HepG2 (cell line): ENCODE measurements at regions not wholly inside any gene's neighbourhood (a gene's known extent, or its start where the extent isn't known, plus 50 kb on each side); places are given as distances from the start of the nearest gene placed in this dataset.

Experiments
- AKNA ChIP-seq: sonication (generic); formaldehyde crosslinking; IDR thresholded peaks from 2 replicates; pipeline ENCODE4 v1.4.0; 2020; ENCODE audit warnings: missing genetic modification reagents, borderline replicate concordance
- CTCF ChIP-seq: sonication (generic); formaldehyde crosslinking; IDR thresholded peaks from 2 replicates; pipeline ENCODE4 v1.5.0; 2020; ENCODE audit warnings: mild to moderate bottlenecking, missing genetic modification reagents, moderate library complexity
- FIP1L1 ChIP-seq: fragments of 200-400 bp; formaldehyde crosslinking; IDR thresholded peaks from 2 replicates; pipeline ENCODE4 v1.6.1; 2018; ENCODE audit warnings: low read depth, mild to moderate bottlenecking, low read length, moderate library complexity, borderline replicate concordance; ENCODE audit not compliant: insufficient read depth
- HMGXB3 ChIP-seq: sonication (generic); formaldehyde crosslinking; IDR thresholded peaks from 2 replicates; pipeline ENCODE4 v1.4.0; 2020; ENCODE audit warnings: missing genetic modification reagents, borderline replicate concordance
- IRX3 ChIP-seq: sonication (generic); formaldehyde crosslinking; IDR thresholded peaks from 2 replicates; pipeline ENCODE4 v1.8.1; 2023; ENCODE audit warnings: mild to moderate bottlenecking, low read depth, missing genetic modification reagents, borderline replicate concordance
- RAD21 ChIP-seq: fragments of 450-650 bp; formaldehyde crosslinking; IDR thresholded peaks from 2 replicates; pipeline ENCODE4 v1.5.0; 2020; ENCODE audit warnings: mild to moderate bottlenecking
- SMC3 ChIP-seq: IDR thresholded peaks from 2 replicates; pipeline ENCODE4 v1.6.1; 2011; ENCODE audit warnings: low read length, improper control_type of control experiment
- STAG1 ChIP-seq: sonication (generic); formaldehyde crosslinking; IDR thresholded peaks from 2 replicates; pipeline ENCODE4 v1.4.0; 2020; ENCODE audit warnings: missing genetic modification reagents
- TP53 ChIP-seq: sonication (generic); formaldehyde crosslinking; conservative IDR thresholded peaks from 2 replicates; pipeline ENCODE4 v1.4.0; 2020; ENCODE audit warnings: missing genetic modification reagents
- ZKSCAN8 ChIP-seq: IDR thresholded peaks from 2 replicates; pipeline ENCODE4 v1.6.1; 2016; ENCODE audit warnings: borderline replicate concordance, missing genetic modification reagents, missing compliant biosample characterization
- ZNF33B ChIP-seq: sonication (generic); formaldehyde crosslinking; IDR thresholded peaks from 2 replicates; pipeline ENCODE4 v1.5.1; 2020; ENCODE audit warnings: mild to moderate bottlenecking, missing genetic modification reagents
- ZNF557 ChIP-seq: sonication (generic); formaldehyde crosslinking; IDR thresholded peaks from 2 replicates; pipeline ENCODE4 v1.4.0; 2020; ENCODE audit warnings: missing genetic modification reagents
- ZNF749 ChIP-seq: sonication (generic); formaldehyde crosslinking; IDR thresholded peaks from 2 replicates; pipeline ENCODE4 v1.8.0; 2022; ENCODE audit warnings: mild to moderate bottlenecking, missing genetic modification reagents, moderate library complexity, borderline replicate concordance
- ZSCAN5A ChIP-seq: sonication (generic); formaldehyde crosslinking; IDR thresholded peaks from 2 replicates; pipeline ENCODE4 v1.8.0; 2022; ENCODE audit warnings: mild to moderate bottlenecking, missing genetic modification reagents, borderline replicate concordance

- TF ChIP-seq HMGXB3 (CRISPR knock-in tag) (no peak), ZNF557 (no peak), TP53 (CRISPR knock-in tag) (no peak), ZSCAN5A (CRISPR knock-in tag) (no peak), STAG1 (CRISPR knock-in tag) (peak; percentile 80), RAD21 (CRISPR knock-in tag) (0 out of 2 replicates have a peak, but pooled peaks have one; percentile 23), ZNF33B (CRISPR knock-in tag) (no peak), ZKSCAN8 (CRISPR knock-in tag) (no peak), IRX3 (no peak), ZNF749 (CRISPR knock-in tag) (no peak), SMC3 (peak; percentile 71), FIP1L1 (no peak), AKNA (CRISPR knock-in tag) (no peak), CTCF (CRISPR knock-in tag) (peak; percentile 68)
- TF ChIP-seq, all 625 proteins: peak for 4
These were observed 153.9 kb downstream of the TEX29 start (continued) for GRCh38 chr13:111474136-111475002.
